ENCODE measurements at regions not wholly inside any gene's neighbourhood (a gene's known extent, or its start where the extent isn't known, plus 50 kb on each side); places are given as distances from the start of the nearest gene placed in this dataset.

DNA sequence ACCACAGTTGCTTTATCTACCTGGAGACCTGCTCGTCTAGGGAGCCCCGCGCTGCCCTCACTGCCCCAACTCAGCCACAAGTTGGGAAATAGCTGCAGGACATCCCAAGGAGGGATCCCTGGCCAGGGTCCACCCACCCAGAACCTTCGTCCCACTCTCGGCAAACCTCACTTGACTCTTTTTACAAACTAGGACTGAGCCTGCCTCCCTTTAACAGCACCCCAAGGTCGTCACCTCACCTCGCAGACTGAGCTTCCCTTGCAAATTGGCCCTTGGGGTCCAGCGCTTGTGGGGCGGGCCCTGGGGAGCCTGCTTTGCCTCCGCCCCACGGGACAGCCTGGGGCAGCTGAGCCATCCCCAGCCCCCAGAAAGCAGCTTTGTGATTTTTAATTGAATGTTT lies 1505.8 kb downstream of the TBC1D22A start:
- TF ChIP-seq, protein P1, sequence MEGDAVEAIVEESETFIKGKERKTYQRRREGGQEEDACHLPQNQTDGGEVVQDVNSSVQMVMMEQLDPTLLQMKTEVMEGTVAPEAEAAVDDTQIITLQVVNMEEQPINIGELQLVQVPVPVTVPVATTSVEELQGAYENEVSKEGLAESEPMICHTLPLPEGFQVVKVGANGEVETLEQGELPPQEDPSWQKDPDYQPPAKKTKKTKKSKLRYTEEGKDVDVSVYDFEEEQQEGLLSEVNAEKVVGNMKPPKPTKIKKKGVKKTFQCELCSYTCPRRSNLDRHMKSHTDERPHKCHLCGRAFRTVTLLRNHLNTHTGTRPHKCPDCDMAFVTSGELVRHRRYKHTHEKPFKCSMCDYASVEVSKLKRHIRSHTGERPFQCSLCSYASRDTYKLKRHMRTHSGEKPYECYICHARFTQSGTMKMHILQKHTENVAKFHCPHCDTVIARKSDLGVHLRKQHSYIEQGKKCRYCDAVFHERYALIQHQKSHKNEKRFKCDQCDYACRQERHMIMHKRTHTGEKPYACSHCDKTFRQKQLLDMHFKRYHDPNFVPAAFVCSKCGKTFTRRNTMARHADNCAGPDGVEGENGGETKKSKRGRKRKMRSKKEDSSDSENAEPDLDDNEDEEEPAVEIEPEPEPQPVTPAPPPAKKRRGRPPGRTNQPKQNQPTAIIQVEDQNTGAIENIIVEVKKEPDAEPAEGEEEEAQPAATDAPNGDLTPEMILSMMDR (IDR thresholded peaks at IDR 0.05; ENCODE audit: insufficient read depth, missing control alignments): no peak

GRCh38 chr22:48267681-48268080 lies 1505.2 kb downstream of the TBC1D22A start:
- TF ChIP-seq, protein P1 (IDR thresholded peaks at IDR 0.05; ENCODE audit: insufficient read depth, missing control alignments): no peak
- no peak for FAIRE-seq
- DNase-seq (ENCODE audit: insufficient read length, low spot score): no peak

More for the DNA sequence above, 1505.8 kb downstream of the TBC1D22A start:
- FAIRE-seq (no peak), DNase-seq (ENCODE audit: insufficient read length, low spot score) (no peak)

- DNase-seq (ENCODE audit: insufficient read length, low spot score) (no peak), FAIRE-seq (no peak)
- TF ChIP-seq, protein P1 (IDR thresholded peaks at IDR 0.05; ENCODE audit: insufficient read depth, missing control alignments): no peak
Measured at GRCh38 chr22:48265000-48265625, 1502.7 kb downstream of the TBC1D22A start.

DNA sequence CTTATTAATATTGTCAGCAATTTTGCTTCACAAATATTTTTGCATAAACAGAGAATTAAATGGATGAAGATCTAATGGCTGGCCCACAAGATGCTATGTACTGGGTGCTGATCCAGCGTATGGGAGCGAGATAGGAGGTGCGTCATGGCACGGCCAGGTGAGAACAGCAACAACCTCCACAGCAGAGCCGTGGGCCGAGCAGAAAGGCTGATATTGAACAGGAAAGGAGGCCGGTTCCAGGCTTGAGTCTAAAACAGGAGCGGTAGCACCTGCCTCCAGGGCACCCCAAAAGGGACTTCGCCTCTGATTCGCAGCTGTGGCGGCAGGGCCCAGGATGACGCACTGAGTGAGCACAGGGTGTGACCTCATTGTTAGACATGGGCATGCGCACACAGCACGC lies 1502.1 kb downstream of the TBC1D22A start:
- no peak for FAIRE-seq
- DNase-seq (ENCODE audit: insufficient read length, low spot score): no peak
- TF ChIP-seq, protein P1 (IDR thresholded peaks at IDR 0.05; ENCODE audit: insufficient read depth, missing control alignments): no peak

- FAIRE-seq (no peak), DNase-seq (ENCODE audit: insufficient read length, low spot score) (no peak)
- TF ChIP-seq, protein P1 (IDR thresholded peaks at IDR 0.05; ENCODE audit: insufficient read depth, missing control alignments): no peak
Measured at GRCh38 chr22:48263791-48264351, 1501.4 kb downstream of the TBC1D22A start.

- TF ChIP-seq, protein P1 (IDR thresholded peaks at IDR 0.05; ENCODE audit: insufficient read depth, missing control alignments): no peak
- FAIRE-seq: no peak
Measured at GRCh38 chr22:48263431-48263765, 1500.9 kb downstream of the TBC1D22A start.

More at GRCh38 chr22:48263431-48263765, 1500.9 kb downstream of the TBC1D22A start:
- no peak for DNase-seq (ENCODE audit: insufficient read length, low spot score)

Data from D721Med (cell line).